Stimulated activated CD4-positive, alpha-beta T cell treated with anti-CD3 and anti-CD28 coated beads, Interleukin-1b, Interleukin-23, amount 100 ng/mL, for 48 hours (primary cell): ENCODE measurements at regions not wholly inside any gene's neighbourhood (a gene's known extent, or its start where the extent isn't known, plus 50 kb on each side); places are given as distances from the start of the nearest gene placed in this dataset.
"Not testable (repeated sequence)": the region's sequence is repeated elsewhere in the genome, so short reads cannot be mapped to it uniquely, and the experiment has no call there.

Source experiments
- DNase-seq: peaks from one replicate; pipeline ENCODE4 v3.0.0-alpha.2; 2020

DNA sequence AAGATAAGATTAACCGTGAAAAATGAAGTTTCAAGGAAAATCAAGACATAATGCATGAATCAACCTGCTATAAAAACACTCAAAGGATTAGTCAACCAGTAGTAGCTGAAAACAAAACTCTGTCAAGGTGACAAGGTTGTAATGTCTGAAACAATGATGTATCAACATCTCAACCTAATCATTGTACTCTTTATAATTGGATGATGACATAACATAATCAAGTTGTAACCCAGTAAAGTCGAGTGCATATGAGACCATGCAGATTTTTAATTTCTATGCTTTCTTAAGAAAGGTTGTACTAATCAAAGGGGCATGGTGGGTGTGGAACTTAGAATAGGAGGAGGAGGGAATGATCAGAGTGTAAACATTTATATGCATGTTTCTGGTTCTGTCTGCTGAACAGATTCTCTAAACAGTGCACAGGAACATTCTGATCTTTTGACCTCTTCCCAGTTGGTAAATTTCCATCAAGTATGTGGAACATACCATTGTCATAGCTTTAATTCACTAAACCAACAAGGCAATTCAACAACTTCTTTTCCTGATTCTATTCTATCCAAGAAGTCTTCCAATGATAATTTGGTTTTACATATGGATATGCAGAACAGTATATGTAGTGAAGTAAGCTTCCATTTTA is 253.7 kb downstream of the TTC6 start:
- no peak for DNase-seq

DNA sequence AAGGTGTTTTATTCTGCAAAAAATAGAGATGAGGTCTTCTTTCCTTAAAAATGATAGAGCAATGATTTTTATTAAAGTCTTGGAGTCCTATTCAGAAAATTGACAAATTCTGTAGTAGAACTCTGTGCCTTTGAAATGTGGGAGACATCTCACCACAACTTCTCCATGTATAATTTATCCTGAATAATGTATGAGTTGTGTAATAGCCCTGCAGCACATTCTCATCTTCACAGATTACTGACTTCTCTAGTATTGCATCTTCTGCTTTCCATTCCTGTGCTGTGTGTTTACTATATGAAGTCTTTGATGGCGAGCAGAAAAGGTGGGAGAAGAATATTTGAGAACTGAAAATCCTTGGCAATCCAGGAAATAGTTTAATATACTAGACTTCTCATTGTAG is 255.6 kb downstream of the TTC6 start:
- no peak for DNase-seq

- DNase-seq, result no peak
Measured at GRCh38 chr14:37855871-37856270, 260.4 kb downstream of the TTC6 start.

GRCh38 chr14:37857774-37858266 is 262.4 kb downstream of the TTC6 start:
- DNase-seq, result no peak

GRCh38 chr14:37858733-37859132 is 263.3 kb downstream of the TTC6 start:
- DNase-seq, result no peak

- no peak for DNase-seq
Measured at GRCh38 chr14:37859177-37859576, 263.7 kb downstream of the TTC6 start.

GRCh38 chr14:37862263-37862662 is 266.8 kb downstream of the TTC6 start:
- no peak for DNase-seq

GRCh38 chr14:37864128-37864527 is 268.7 kb downstream of the TTC6 start:
- DNase-seq, result no peak

- DNase-seq, result no peak
Measured at GRCh38 chr14:37864861-37865718, 269.7 kb downstream of the TTC6 start.

- DNase-seq, result no peak
Measured at GRCh38 chr14:37865719-37866549, 270.5 kb downstream of the TTC6 start.

DNA sequence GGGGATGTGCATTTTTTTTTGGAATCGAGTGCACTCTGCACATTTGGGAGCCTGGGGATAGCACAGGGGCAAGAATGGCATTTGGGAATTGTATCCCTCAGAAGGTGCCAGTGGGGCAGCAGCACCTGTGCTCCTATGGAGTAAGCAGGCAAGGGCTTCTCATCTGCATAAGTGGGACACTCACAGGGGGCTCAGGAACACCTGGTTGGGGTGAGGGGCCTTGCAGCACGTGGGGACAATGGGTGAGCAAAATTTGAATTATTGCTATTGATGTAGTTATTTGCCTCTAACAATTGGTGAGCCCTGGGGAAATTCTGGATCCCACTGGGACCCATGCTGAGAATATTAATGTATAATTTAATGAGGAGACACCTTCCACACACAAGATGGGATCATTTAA is 274.2 kb downstream of the TTC6 start:
- DNase-seq, result no peak

DNA sequence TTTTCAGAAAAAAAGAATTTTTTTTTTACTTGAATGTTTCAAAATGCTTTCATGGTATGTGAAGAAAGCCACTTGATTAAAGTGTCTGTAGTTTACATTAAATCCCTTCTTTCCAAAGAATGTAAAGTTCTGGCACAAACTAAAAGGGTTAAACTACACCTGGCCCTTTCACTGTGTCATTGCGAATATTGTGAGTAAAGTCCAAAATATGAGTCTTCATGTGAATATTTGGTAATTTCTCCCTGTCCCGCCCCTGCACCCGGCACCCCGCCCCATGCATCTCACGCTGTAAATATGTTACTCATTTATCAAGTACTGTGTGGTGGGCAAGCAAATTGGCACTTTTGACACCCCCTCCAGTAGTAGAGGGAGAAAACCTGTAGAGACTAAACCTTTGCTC is 274.7 kb downstream of the TTC6 start:
- no peak for DNase-seq

DNA sequence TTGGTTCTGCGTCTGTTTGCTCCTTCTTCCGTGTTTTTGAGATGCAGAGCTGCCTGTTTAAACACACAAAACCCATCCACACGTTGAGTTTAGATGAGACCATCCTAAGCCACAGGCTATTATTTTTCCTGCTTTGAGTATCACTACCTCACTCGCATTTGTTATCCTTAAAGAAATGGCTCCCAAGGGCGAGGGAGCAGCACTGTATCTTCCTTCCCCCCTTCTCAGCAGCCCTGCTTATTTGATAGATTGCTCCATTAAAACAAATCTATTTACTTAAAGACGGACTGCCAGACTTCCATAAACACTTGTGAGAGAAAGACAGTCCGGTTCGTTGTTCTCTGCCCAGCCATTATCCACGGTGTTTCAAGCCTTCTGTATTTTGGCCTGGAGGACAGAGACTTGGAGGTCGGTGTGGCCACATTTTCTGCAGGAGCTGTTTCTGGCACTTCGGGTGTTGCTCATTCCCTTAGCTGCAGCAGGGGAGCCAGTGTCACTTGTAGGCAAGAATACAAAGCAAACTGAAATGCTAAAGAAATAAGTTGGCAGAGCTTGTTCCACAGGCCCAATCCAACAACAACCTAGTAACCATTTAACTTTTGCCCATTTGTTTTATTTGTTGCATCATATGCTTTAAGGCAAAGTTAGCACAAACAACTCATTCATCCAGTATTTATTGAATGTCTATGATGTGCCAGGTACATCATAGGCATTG is 275.4 kb downstream of the TTC6 start:
- no peak for DNase-seq

DNA sequence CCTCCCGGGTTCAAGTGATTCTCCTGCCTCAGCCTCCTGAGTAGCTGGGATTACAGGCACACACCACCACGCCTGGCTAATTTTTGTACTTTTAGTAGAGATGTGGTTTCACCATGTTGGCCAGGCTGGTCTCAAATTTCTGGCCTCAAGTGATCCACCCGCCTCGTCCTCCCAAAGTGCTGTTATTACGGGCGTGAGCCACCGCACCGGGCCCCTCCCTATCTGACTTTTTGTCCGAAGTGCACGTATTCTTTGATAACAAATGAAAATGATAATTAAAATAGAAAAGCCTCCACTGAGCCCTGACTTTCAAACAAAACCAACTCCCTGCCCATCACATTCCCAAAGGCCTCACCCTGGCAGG is 278.6 kb downstream of the TTC6 start:
- not testable (repeated sequence) for DNase-seq

DNA sequence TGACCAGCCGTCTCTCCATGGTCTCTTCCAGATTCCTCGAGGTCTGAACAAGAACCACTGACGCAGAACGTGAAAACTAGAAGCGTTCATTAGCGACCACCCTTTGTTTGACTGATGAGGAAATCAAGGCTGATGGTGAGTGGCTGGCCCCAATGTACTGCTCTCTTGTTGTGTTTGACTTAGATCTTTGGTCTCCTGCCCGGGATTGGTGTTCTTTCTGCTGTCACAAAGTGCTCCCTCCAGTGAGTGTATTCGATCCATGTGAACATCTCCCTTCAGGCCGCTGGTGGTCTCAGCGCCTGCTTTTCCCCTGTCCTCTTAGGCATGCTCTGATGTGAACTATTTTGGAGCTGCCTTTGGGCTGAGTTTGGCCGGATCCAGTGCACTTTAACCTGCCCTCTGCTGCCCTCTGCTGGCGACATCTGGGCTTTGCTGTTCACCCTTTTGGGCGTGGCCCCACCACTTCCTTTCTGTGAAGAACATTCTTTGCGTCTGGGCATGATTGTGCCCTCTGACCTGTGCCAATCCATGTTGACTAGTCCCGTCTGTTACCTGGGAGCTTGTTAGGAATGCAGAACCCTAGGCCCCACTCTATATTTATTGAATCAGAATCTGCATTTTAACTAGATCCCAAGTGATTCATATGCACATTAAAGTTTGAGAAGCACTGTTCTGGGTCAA is 279.1 kb downstream of the TTC6 start:
- peak; percentile 78 for DNase-seq

DNA sequence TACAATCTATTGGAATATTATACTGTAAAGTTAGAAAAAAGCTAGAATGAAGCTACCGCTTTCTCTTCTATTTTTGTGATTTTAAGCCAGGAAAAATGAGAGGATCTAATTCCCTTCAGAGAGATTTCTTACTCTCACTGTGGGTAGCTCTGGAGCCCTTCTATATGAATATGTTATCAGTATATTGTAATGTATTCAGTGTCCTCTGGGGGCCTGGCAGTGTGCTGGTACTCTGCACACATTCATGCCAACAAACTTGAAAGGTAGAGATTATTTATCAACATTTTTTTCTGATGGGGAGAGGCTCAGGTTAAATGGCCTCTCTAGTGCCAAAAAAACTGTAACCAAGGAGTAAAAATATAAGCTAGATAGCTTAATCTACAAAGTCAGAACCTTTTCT is 292.8 kb downstream of the TTC6 start:
- no peak for DNase-seq

DNA sequence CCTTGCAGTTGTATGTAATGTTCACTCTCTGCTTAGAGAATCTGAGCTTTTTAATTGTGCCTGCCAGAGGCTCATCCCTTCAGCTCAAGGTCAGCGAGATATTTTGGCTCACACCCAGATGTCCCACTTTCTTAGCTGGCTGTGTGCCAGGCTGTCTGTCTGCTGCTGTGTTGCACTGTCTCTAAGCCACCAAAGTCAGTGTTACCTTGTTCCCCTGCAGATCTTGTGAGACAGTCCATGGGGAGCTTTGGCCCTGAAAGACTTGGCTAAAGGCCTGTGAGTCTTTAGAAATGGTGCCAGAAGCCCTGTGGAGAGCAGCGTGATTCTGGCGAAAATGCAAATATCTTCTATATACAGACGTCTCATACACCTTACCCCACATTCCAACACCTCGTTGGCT is 293.7 kb downstream of the TTC6 start:
- DNase-seq, result no peak

DNA sequence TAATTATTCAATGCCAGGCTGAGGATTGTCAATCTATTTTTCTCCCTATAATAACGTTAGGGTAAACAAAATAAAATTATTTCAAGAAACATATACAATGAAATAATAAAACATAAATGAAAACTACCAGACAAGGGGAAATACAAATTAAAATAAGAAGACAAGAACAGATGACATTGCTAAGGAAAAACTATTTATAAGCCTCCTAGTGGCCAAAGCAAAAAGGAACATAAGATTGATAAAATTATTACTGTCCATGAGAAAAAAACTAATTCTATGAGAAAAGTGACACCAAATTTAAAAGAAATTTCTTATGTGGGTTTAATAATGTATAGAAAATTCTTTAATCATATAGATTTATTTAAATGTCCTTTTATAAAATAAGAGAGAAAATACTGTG is 294.7 kb downstream of the TTC6 start:
- no peak for DNase-seq

GRCh38 chr14:37891500-37891899 is 296.1 kb downstream of the TTC6 start:
- DNase-seq, result not testable (repeated sequence)

- DNase-seq, result no peak
Measured at GRCh38 chr14:37894463-37894862, 299.0 kb downstream of the TTC6 start.

GRCh38 chr14:37899365-37899764 is 303.9 kb downstream of the TTC6 start:
- DNase-seq, result no peak

GRCh38 chr14:37900561-37900960 is 305.1 kb downstream of the TTC6 start:
- DNase-seq, result no peak
